Keratinocyte (primary cell): ENCODE measurements at regions not wholly inside any gene's neighbourhood (a gene's known extent, or its start where the extent isn't known, plus 50 kb on each side); places are given as distances from the start of the nearest gene placed in this dataset.

Source experiments
- DNase-seq: peaks from one replicate; pipeline ENCODE4 v3.0.0-alpha.2; 2011; ENCODE audit warnings: low read depth, missing footprints, low spot score
- FAIRE-seq: peaks from 2 replicates; lab custom pipeline; 2011; peaks lifted over from hg19 to GRCh38; lab: Jason Lieb, UNC
- H2AFZ ChIP-seq: 2 replicates; pipeline ENCODE4 v1.6.0; 2012; ENCODE audit warnings: low read length, control low read depth, inconsistent platforms; ENCODE audit not compliant: control insufficient read depth
- H3K27ac ChIP-seq: 2 replicates; pipeline ENCODE4 v1.5.1; 2011; ENCODE audit warnings: low read length; ENCODE audit not compliant: control insufficient read depth, insufficient read depth
- H3K27me3 ChIP-seq: 3 replicates; pipeline ENCODE4 v1.6.0; 2011; ENCODE audit warnings: low read length; ENCODE audit not compliant: control insufficient read depth, insufficient read depth; ENCODE audit errors: extremely low read depth
- H3K36me3 ChIP-seq, 2 experiments: 2 replicates in 1 of 2; 3 replicates in 1 of 2; pipeline ENCODE4 v1.5.1; 2011; ENCODE audit warnings: low read length in 2 of 2, mild to moderate bottlenecking in 1 of 2; ENCODE audit not compliant: control insufficient read depth in 2 of 2, insufficient read depth in 2 of 2; ENCODE audit errors: extremely low read depth in 1 of 2
- H3K4me1 ChIP-seq: 3 replicates; pipeline ENCODE4 v1.5.1; 2011; ENCODE audit warnings: low read length; ENCODE audit not compliant: control insufficient read depth, insufficient read depth; ENCODE audit errors: extremely low read depth
- H3K4me2 ChIP-seq: 3 replicates; pipeline ENCODE4 v1.6.0; 2011; ENCODE audit warnings: low read depth, low read length; ENCODE audit not compliant: control insufficient read depth, insufficient read depth; ENCODE audit errors: extremely low read depth
- H3K4me3 ChIP-seq, 3 experiments: fragments of 200-600 bp in 1 of 3; sonication (generic) in 1 of 3; 2 replicates in 2 of 3; 3 replicates in 1 of 3; pipeline ENCODE4 v1.5.1; 2011 to 2016; ENCODE audit warnings: low read length in 3 of 3, mild to moderate bottlenecking in 3 of 3, control low read depth in 2 of 3, inconsistent platforms in 1 of 3, low read depth in 1 of 3, mixed read lengths in 1 of 3, mixed run types in 1 of 3, moderate library complexity in 1 of 3; ENCODE audit not compliant: control insufficient read depth in 2 of 3, insufficient read depth in 2 of 3; ENCODE audit errors: extremely low read depth in 1 of 3
- H3K79me2 ChIP-seq: 2 replicates; pipeline ENCODE4 v1.6.0; 2012; ENCODE audit warnings: low read length; ENCODE audit not compliant: control insufficient read depth, insufficient read depth
- H3K9ac ChIP-seq: 3 replicates; pipeline ENCODE4 v1.6.0; 2011; ENCODE audit warnings: low read length; ENCODE audit not compliant: control insufficient read depth, insufficient read depth; ENCODE audit errors: extremely low read depth
- H3K9me1 ChIP-seq: 3 replicates; pipeline ENCODE4 v1.6.0; 2011; ENCODE audit warnings: low read length; ENCODE audit not compliant: control insufficient read depth, insufficient read depth; ENCODE audit errors: extremely low read depth
- H3K9me3 ChIP-seq: 2 replicates; pipeline ENCODE4 v1.5.1; 2012; ENCODE audit warnings: low read depth, low read length; ENCODE audit not compliant: control insufficient read depth
- H4K20me1 ChIP-seq: 3 replicates; pipeline ENCODE4 v1.6.0; 2011; ENCODE audit warnings: low read length; ENCODE audit not compliant: control insufficient read depth, insufficient read depth; ENCODE audit errors: extremely low read depth
- EZH2 ChIP-seq: IDR thresholded peaks from one replicate; pipeline ENCODE4 v1.6.1; 2012; ENCODE audit warnings: inconsistent platforms, mild to moderate bottlenecking, low read length, moderate library complexity
- dilution Hi-C: fragments of 300-500 bp; cut with MboI; formaldehyde crosslinking; loops from one replicate; pipeline ENCODE4 v1.7.0; 2020; ENCODE audit warnings: low sequenced_read_pairs; ENCODE audit not compliant: extremely low pct_ligation_motif_present
- TF ChIP-seq, protein P1 (sequence below), 3 experiments: IDR thresholded peaks in 1 of 3; conservative IDR thresholded peaks in 1 of 3; optimal IDR thresholded peaks in 1 of 3; 2 replicates in 2 of 3; 3 replicates in 1 of 3; pipeline versions ENCODE3 to v1.5.1; 2011; ENCODE audit warnings: low read length in 3 of 3, mild to moderate bottlenecking in 3 of 3, moderate library complexity in 2 of 3, control low read depth in 1 of 3, inconsistent platforms in 1 of 3; ENCODE audit not compliant: insufficient read depth in 2 of 3; ENCODE audit errors: extremely low read depth in 1 of 3

DNA sequence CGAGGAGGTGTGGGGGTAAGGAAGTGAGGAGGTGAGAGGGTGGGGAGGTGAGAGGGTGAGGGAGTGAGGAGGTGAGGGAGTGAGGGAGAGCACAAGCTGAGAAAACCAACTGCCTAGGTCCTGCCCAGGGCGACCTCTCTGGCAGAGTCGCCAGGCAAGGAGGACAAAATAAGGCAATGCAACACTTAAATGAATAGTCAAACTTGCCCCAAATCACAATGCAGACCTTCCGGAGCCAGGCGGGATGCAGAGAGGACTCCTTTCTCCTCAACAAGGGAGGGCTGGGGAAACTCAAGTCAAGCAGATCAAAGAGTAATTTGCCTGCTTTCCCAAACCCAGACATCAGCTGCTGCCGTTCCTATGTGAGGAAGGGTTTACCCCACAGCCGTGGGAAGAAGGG lies 86.0 kb downstream of the CCDC185 start:
- no peaks in the 10 kb centered on the region for H3K36me3 ChIP-seq
- dilution Hi-C loops = no loop called here
- no peaks in the 10 kb centered on the region for H3K9me1 ChIP-seq
- H2AFZ ChIP-seq = no peak overlapping the region
- no peaks in the 10 kb centered on the region for H4K20me1 ChIP-seq
- H3K4me1 ChIP-seq = peaks cover 5% of the 10 kb centered on the region
- FAIRE-seq (no peak), DNase-seq (no peak)
- H3K79me2 ChIP-seq = no peaks in the 10 kb centered on the region
- H3K4me3 ChIP-seq = no peak overlapping the region
- no peaks in the 10 kb centered on the region for H3K9me3 ChIP-seq
- no peak for TF ChIP-seq EZH2
- TF ChIP-seq, protein P1, sequence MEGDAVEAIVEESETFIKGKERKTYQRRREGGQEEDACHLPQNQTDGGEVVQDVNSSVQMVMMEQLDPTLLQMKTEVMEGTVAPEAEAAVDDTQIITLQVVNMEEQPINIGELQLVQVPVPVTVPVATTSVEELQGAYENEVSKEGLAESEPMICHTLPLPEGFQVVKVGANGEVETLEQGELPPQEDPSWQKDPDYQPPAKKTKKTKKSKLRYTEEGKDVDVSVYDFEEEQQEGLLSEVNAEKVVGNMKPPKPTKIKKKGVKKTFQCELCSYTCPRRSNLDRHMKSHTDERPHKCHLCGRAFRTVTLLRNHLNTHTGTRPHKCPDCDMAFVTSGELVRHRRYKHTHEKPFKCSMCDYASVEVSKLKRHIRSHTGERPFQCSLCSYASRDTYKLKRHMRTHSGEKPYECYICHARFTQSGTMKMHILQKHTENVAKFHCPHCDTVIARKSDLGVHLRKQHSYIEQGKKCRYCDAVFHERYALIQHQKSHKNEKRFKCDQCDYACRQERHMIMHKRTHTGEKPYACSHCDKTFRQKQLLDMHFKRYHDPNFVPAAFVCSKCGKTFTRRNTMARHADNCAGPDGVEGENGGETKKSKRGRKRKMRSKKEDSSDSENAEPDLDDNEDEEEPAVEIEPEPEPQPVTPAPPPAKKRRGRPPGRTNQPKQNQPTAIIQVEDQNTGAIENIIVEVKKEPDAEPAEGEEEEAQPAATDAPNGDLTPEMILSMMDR (optimal IDR thresholded peaks at IDR 0.05 in 1 of 3, IDR thresholded peaks at IDR 0.05 in 1 of 3, conservative IDR thresholded peaks at IDR 0.05 in 1 of 3; ENCODE audit: extremely low read depth in 1 of 3, insufficient read depth in 2 of 3, low read length in 3 of 3) = no peak
- no peak overlapping the region for H3K27ac ChIP-seq
- no peak overlapping the region for H3K9ac ChIP-seq
- peaks cover 20% of the 10 kb centered on the region for H3K27me3 ChIP-seq
- no peak overlapping the region for H3K4me2 ChIP-seq

- TF ChIP-seq, protein P1 (optimal IDR thresholded peaks at IDR 0.05 in 1 of 3, IDR thresholded peaks at IDR 0.05 in 1 of 3, conservative IDR thresholded peaks at IDR 0.05 in 1 of 3; ENCODE audit: extremely low read depth in 1 of 3, insufficient read depth in 2 of 3, low read length in 3 of 3) = no peak
- TF ChIP-seq EZH2 = no peak
- Histone ChIP-seq H3K27me3 (peaks cover 17% of the 10 kb centered on the region), H3K9me3 (no peaks in the 10 kb centered on the region), H3K27ac (no peak overlapping the region), H2AFZ (no peak overlapping the region), H3K36me3 (no peaks in the 10 kb centered on the region), H4K20me1 (no peaks in the 10 kb centered on the region), H3K4me1 (peaks cover 5% of the 10 kb centered on the region), H3K9ac (no peak overlapping the region), H3K79me2 (no peaks in the 10 kb centered on the region), H3K4me2 (no peak overlapping the region), H3K4me3 (no peak overlapping the region), H3K9me1 (no peaks in the 10 kb centered on the region)
- FAIRE-seq (no peak), DNase-seq (no peak)
- dilution Hi-C loops = no loop called here
Measured at GRCh38 chr1:223479718-223480425, 86.7 kb downstream of the CCDC185 start.
